Epithelial cell of proximal tubule (primary cell): ENCODE measurements at regions not wholly inside any gene's neighbourhood (a gene's known extent, or its start where the extent isn't known, plus 50 kb on each side); places are given as distances from the start of the nearest gene placed in this dataset.

Source experiments
- DNase-seq: peaks from one replicate; pipeline ENCODE4 v3.0.0-alpha.2; 2011; ENCODE audit warnings: low read depth
- H3K4me3 ChIP-seq: 2 replicates; pipeline ENCODE4 v1.5.1; 2011; ENCODE audit warnings: low read depth, mild to moderate bottlenecking, low read length
- CTCF ChIP-seq: conservative IDR thresholded peaks from 2 replicates; pipeline ENCODE4 v1.5.1; 2012; ENCODE audit warnings: low read depth, mild to moderate bottlenecking, low read length

- no peak for TF ChIP-seq CTCF
- no peak for DNase-seq
Measured at GRCh38 chr16:73976644-73977043, 320.0 kb upstream of the PSMD7 start.

GRCh38 chr16:73973174-73973573 lies 323.4 kb upstream of the PSMD7 start:
- no peak for TF ChIP-seq CTCF
- H3K4me3 ChIP-seq: no peak overlapping the region
- no peak for DNase-seq

More at GRCh38 chr16:73976644-73977043, 320.0 kb upstream of the PSMD7 start:
- no peak overlapping the region for H3K4me3 ChIP-seq

- TF ChIP-seq CTCF: no peak
- H3K4me3 ChIP-seq: no peak overlapping the region
- no peak for DNase-seq
Measured at GRCh38 chr16:73966851-73967250, 329.8 kb upstream of the PSMD7 start.

GRCh38 chr16:73965591-73965990 lies 331.0 kb upstream of the PSMD7 start:
- TF ChIP-seq CTCF: no peak
- no peak for DNase-seq
- no peak overlapping the region for H3K4me3 ChIP-seq

- DNase-seq: no peak
- no peak overlapping the region for H3K4me3 ChIP-seq
- TF ChIP-seq CTCF: peak; percentile 94
Measured at GRCh38 chr16:73956587-73957494, 339.8 kb upstream of the PSMD7 start.

GRCh38 chr16:73955702-73956101 lies 340.9 kb upstream of the PSMD7 start:
- DNase-seq: no peak
- no peak overlapping the region for H3K4me3 ChIP-seq
- TF ChIP-seq CTCF: no peak

- TF ChIP-seq CTCF: no peak
- H3K4me3 ChIP-seq: no peak overlapping the region
- DNase-seq: no peak
Measured at GRCh38 chr16:73955255-73955654, 341.4 kb upstream of the PSMD7 start.
